HG03354 (cell line): ENCODE measurements at regions not wholly inside any gene's neighbourhood (a gene's known extent, or its start where the extent isn't known, plus 50 kb on each side); places are given as distances from the start of the nearest gene placed in this dataset.
"Not testable (repeated sequence)": the region's sequence is repeated elsewhere in the genome, so short reads cannot be mapped to it uniquely, and the experiment has no call there.

Experiments used
- ATAC-seq: cut with Tn5 transposase; IDR thresholded peaks from one replicate; pipeline ENCODE4 v1.9.1; 2021; ENCODE audit warnings: mild to moderate bottlenecking; ENCODE audit not compliant: unreplicated experiment, poor library complexity, severe bottlenecking

- ATAC-seq, result no peak
Observed at GRCh38 chr7:113204415-113204814, 86.1 kb upstream of the SMIM30 start.

DNA sequence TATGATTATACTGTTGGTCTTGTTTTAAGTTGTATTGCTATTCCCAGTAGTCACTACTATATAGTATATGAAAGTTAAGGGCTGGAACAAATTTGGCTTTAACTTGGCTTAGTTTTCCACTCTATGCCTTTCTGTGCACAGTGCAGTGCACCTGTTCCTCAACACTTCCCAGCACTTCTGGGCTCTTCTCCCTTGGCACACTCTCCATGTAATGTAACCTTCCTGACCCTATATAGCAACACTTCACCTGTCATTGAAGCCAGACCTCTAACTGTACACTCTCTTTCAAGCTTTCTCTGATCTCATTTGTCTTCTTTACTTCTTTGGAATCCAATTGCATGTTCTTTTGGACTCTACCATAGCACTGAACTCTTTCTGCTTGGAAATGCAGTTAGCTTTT, 83.9 kb upstream of the SMIM30 start:
- no peak for ATAC-seq

DNA sequence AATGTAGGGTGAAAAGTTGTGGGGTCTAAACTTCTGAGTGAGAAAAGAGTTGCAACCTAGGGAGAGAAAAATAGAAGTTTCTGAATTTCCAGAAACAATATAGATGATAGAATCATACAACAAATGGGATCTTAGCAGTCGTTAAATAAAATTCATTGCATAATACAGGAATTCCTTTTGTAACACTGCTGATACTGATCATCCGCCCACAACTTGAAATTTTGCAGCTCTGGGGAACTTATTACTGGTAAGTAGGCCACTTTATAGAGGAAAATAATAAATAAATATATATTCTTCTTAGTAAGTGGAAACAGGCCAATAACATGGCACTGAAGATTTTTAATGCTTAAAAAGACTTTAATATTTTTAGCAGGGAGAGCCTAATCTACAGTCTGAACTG, 81.9 kb upstream of the SMIM30 start:
- no peak for ATAC-seq

GRCh38 chr7:113199841-113200240, 81.5 kb upstream of the SMIM30 start:
- ATAC-seq, result no peak

- ATAC-seq, result no peak
Observed at GRCh38 chr7:113199136-113199535, 80.8 kb upstream of the SMIM30 start.

DNA sequence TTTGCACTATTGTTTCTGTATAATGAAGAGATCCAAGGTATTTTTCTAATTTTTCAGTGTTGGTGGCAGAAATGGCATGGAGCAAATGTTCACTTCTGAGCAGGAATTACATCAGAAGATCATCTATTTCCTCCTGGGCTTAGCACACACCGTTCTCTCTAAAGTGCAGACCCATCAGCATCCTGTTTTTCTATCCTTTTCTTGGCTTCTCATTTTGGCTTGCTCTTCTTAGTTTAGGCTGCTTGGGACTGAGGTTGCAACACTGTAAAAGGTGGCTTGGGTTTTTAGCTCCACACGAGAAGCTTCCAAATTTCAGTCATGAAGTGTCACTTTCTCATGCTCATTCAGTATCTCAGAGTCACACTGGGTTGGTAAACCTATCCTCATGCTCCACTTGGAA, 79.9 kb upstream of the SMIM30 start:
- ATAC-seq, result no peak

DNA sequence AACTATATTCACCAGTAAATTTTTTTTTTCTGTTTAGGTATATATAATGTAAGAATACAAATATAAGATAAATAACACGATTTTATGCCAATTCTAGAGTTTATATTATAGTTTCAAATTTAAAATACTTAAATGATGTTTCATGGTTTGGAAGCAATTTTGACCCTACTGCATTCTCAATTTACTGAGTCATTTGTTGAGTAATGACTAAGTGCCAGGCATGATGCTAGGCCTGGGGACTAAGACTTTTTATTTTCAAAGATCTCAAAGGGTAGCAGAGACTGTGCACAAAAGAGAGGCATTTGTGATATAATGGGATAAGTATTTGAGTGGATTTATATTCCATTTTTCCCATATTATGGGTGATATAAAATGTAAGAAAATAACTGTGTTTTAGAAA, 78.9 kb upstream of the SMIM30 start:
- ATAC-seq, result no peak

DNA sequence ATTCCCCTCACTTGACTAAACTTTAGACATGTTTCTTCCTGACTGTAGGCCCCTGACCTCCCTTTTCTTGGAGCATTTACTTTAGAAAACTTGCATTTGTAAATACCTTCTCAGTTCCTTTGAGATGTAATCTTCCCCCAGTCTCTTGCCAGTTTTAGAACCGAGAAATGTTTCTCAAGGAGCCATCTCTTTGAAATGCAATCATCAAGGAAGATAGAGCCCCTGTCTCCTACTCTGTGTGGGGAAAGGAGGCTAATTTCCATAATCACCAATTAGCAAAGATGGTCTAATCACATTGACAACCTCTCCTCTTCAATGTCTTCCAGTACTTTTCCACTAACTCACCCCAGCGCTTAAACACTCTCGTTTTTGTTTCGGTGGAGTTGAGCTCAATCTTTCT, 70.0 kb upstream of the SMIM30 start:
- ATAC-seq, result no peak

DNA sequence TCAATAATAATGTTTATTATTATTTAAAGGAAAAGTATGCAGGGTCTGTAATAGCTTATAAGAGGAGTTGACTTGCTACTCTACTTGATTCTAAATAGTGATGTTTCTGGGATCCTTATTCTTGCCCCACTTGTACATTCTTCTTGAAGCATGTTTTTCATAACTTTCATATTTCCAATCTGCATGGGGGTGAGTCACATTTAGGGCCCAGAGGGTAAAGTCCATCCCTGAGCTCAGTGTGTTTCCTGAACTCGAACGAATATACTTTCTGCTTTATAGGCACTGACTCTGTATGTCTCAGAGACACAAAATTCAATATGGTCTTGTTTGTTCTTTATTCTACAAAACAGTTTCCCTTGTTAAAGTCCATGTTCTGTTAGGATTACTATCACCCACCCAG, 61.0 kb upstream of the SMIM30 start:
- ATAC-seq, result no peak

DNA sequence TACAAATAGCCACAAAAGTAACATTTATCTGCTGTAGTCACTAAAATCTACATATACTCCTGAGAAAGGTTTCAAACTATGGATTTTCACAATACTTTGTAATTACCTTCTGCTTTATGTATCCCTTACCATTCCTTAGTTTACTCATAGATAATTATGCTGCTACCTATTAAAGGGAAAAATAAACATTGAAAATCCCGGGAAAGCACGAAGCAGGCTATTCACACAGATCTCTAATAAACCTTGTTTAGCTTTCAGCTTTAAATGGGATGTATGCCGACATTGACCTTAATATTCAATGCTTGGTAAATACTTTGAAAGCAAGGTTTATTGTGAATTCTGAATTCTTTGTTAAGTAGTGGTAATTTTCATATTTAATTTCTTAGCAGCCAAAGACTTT, 58.5 kb upstream of the SMIM30 start:
- ATAC-seq, result no peak

- not testable (repeated sequence) for ATAC-seq
Observed at GRCh38 chr7:113176180-113176579, 57.8 kb upstream of the SMIM30 start.

DNA sequence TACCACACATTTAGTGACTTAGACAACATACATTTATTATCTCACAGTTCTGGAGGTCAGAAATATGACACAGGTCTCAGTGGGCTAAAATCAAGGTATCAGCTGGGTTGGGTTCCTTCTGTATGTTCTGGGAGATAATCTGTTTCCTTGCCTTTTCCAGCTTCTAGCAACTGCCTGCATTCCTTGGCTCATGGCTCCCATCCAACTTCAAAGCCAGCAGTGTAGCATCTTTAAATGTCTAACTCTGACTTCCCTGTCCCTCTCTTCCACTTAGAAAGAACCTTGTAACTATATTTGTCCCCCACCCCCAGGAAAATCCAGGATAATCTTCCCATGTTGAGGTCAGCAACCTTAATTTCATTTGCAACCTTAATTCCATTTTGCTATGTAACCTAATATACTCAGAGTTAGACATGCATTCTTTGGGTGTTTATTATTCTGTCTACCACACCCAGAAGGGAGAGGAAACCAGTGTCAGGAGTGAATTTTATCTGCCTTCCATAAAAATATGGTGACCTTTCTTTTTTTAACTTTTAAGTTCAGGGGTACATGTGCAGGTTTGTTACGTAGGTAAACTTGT, 57.3 kb upstream of the SMIM30 start:
- no peak for ATAC-seq

DNA sequence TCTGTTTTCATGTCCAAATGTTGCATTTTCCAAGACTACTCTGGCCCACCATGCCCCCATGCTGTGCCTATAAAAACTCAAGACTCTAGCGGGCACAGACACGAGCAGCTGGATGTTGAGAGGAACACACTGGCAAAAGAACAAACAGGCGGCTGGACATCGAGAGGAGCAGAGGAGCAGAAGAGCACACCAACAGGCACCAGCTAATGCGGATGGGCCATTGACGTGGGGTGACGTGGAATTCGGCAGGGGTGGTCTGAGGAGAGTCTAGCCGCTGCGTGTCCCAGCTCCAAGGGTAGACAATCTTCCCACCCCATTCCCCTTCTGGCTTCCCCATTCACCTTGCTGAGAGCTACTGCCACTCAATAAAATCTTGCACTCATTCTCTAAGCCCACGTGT, 54.4 kb upstream of the SMIM30 start:
- ATAC-seq, result no peak

DNA sequence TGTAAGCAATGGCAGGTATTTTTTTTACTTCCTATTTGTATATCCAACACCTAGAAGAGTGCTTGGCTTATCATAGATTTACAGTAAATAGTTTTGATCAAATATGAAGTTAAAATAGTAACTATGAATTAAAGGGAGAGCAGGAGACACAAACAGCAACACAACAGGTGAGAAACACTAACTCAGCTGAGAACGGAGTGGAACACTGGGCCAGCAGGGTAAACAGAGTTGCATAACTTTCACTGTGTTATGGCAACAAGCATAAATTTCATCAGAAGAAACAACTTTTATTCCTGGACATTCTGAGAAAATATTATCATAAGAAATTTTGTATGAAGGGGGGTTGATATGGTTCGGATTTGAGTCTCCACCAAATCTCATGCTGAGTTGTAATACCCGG, 52.2 kb upstream of the SMIM30 start:
- no peak for ATAC-seq
